Fibroblast of pulmonary artery (primary cell): ENCODE measurements at regions not wholly inside any gene's neighbourhood (a gene's known extent, or its start where the extent isn't known, plus 50 kb on each side); places are given as distances from the start of the nearest gene placed in this dataset.

ENCODE experiments used
- DNase-seq: peaks from one replicate; pipeline ENCODE4 v3.0.0-alpha.2; 2010; ENCODE audit warnings: low read depth
- H3K4me3 ChIP-seq: replicated peaks from 2 replicates; pipeline ENCODE4 v1.5.1; 2011; ENCODE audit warnings: low read depth, mild to moderate bottlenecking, control low read depth, low read length, moderate library complexity
- TF ChIP-seq, protein P1 (sequence below): IDR thresholded peaks from 2 replicates; pipeline ENCODE4 v1.5.1; 2011; ENCODE audit warnings: mild to moderate bottlenecking, control low read depth, low read length, inconsistent platforms; ENCODE audit errors: missing control alignments

DNA sequence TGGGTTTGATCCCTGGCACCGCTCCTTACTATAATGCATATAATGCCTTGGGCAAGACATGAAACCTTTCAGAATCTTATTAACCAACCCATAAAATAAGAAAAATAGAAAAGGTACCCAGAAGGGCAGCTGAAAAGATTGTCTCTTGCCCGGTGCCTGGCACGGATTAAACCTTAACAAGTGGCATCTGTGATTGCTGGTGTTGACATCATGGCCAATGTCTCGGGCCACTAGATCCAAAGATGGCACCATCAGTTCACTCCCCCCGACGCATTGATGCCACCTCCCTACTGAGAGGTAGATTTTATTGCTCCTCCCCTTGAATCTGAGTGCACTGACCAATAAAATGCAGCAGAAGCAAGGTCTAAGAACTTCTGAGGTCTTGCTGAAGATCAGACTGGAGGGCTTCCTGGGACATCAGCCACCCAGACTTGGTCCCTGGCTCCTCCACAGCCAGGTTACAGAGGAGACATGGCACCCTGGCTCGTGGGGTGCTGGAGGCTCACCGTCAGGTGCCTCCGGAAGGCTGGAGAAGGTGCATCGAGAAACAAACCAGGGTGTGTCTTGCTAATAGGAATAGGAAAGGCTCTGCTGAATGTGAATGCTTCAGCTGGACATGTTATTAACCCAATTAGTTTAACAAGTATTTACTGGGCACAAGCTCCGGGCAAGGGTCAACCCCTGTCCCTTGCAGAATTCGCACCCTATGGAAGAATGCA, 80.0 kb upstream of the COL5A1 start:
- no peak overlapping the region for H3K4me3 ChIP-seq
- no peak for DNase-seq
- TF ChIP-seq, protein P1, sequence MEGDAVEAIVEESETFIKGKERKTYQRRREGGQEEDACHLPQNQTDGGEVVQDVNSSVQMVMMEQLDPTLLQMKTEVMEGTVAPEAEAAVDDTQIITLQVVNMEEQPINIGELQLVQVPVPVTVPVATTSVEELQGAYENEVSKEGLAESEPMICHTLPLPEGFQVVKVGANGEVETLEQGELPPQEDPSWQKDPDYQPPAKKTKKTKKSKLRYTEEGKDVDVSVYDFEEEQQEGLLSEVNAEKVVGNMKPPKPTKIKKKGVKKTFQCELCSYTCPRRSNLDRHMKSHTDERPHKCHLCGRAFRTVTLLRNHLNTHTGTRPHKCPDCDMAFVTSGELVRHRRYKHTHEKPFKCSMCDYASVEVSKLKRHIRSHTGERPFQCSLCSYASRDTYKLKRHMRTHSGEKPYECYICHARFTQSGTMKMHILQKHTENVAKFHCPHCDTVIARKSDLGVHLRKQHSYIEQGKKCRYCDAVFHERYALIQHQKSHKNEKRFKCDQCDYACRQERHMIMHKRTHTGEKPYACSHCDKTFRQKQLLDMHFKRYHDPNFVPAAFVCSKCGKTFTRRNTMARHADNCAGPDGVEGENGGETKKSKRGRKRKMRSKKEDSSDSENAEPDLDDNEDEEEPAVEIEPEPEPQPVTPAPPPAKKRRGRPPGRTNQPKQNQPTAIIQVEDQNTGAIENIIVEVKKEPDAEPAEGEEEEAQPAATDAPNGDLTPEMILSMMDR, result no peak

DNA sequence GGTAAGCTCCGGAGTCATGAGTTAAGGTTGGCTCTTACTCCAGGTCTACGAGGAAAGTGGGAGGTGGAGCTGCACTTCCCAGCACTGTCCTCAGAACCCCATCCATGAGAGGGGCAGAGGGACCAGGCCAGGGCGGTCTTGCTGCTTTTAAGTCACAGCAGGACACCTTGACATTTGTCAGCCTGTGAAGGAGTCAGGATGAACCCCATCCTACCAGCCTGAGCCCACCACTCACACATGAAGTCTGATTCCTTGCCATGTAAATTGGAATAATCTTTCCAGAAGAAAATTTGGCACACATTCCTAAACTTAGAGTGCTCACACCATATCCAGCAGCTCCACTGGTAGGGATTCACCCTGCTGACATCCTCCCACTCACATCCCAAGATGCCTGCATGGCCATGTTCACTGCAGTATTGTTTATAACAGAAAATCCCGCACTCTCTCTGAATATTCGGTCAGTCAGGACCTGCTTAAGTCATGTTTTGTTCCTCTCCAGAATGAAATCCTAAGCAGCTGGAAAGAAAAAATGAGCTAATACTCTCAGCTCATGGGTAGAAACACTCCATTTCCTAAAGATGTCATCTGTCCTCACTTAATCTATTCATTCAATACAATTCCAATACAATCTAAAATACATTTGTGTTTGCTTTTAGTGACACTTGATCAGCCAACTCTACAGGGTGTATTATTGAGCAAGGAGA, 79.3 kb upstream of the COL5A1 start:
- TF ChIP-seq, protein P1, result no peak
- no peak overlapping the region for H3K4me3 ChIP-seq
- DNase-seq, result no peak

DNA sequence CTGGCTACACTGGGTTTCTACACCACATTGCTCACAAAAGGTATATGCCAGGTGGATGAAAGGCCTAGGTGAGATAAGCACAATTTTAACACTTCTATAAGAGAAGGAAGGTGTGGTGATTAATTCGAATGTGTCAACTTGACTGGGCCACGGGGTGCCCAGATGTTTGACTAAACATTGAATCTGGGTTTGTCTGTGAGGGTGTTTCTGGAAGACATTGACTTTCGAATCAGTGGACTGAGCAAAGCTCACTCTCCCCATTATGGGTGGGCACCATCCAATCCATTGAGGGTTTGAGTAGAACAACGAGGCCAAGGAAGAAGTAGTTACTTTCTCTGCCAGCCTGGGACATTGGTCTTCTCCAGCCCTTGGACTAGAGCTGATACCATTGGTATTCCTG, 78.2 kb upstream of the COL5A1 start:
- TF ChIP-seq, protein P1, result no peak
- DNase-seq, result no peak
- H3K4me3 ChIP-seq, result no peak overlapping the region

DNA sequence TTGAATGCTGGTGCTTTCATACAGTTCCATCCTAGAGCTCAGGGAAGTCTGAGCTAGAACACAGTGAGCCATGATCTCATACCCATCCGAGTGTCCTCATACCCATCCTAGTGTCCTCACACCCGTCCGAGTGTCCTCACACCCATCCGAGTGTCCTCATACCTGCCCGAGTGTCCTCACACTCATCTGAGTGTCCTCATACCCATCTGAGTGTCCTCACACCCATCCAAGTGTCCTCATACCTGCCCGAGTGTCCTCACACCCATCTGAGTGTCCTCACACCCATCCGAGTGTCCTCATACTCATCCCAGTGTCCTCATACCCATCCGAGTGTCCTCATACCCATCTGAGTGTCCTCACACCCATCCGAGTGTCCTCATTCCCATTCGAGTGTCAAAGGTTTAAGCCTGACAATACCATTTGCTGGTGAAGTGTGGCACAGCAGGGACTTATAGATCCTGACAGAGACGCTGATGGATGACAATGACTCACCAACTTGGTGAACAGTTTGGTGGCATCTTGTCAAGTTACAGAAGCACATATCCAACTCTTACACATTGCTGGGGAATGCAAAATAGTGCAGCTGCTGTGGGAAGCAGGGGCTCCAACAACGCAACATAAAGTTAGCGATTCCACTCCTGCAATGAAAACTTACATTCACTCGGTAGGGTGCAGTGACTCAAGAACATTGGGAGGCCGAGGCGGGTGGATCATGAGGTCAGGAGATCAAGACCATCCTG, 77.0 kb upstream of the COL5A1 start:
- no peak overlapping the region for H3K4me3 ChIP-seq
- DNase-seq, result peak; percentile 59
- TF ChIP-seq, protein P1, result no peak

DNA sequence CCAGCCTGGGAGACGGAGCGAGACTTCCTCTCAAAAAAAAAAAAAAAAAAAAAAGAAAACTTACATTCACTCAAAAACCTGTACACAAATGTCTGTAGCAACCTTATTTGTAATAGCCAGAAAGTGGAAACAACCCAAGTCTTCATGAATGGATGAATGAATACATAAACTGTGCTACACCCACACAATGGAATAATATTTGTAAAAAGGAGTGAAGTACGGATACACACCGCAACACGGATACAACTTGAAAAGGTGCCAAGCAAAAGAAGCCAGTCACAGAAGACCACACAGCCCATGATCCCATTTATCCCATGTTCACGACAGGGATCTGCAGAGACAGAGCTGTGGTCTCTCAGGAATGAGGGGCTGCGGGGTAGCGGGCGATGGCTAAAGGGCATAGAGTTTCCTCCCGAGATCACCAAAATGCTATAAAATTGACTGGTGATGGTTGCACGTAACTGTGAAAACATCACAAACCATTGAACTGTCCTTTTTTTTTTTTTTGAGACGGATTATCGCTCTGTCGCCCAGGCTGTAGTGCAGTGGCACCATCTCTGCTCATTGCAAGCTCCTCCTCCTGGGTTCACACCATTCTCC, 76.2 kb upstream of the COL5A1 start:
- no peak overlapping the region for H3K4me3 ChIP-seq
- TF ChIP-seq, protein P1, result no peak
- no peak for DNase-seq

DNA sequence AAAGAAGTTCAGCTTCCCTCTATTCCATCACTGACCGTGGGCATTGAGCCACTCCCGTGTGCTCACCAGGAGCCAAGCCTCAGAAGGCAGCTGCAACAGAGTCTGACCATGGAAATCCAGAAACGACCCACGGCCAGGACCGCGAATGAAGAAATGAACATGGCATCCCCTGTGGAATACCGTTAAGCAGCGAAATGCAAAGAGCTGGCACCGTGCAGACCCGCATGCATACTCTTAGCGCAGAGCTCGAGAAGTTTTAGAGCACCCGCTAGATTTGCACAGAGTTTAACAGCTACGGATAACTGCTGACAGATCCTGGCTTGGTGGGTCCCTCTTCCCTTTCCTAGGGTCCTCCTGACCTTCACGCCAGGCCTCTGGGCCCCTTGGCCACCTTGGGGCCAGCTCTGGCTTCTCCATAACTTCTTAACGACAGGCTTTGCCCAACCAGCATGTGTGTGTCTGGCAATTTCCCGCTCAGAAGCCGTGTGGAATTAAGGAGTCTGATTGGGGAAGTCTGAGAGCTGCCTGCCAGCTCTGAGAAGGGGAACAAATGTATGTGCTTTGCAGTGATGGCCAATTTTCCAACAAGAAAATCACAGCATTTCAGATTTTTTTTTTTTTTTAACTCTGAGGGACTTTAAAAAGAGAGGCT, 75.3 kb upstream of the COL5A1 start:
- H3K4me3 ChIP-seq, result no peak overlapping the region

More for the DNA sequence above, 75.3 kb upstream of the COL5A1 start:
- DNase-seq, result no peak
- TF ChIP-seq, protein P1, result no peak
